OCI-LY1 (cell line): ENCODE measurements at regions not wholly inside any gene's neighbourhood (a gene's known extent, or its start where the extent isn't known, plus 50 kb on each side); places are given as distances from the start of the nearest gene placed in this dataset.

Experiments used
- H2AFZ ChIP-seq: fragments of 200-600 bp; sonication (generic), shearing (Covaris generic); 2 replicates; pipeline ENCODE4 v1.6.0; 2014; ENCODE audit warnings: antibody characterized with exemption, mild to moderate bottlenecking, low read length
- H3F3A ChIP-seq: fragments of 200-600 bp; sonication (generic), shearing (Covaris generic); 2 replicates; pipeline ENCODE4 v1.6.0; 2014; ENCODE audit warnings: mild to moderate bottlenecking, antibody characterized with exemption, low read length, moderate library complexity; ENCODE audit not compliant: insufficient read depth
- H3K27ac ChIP-seq: fragments of 200-600 bp; sonication (generic); 2 replicates; pipeline ENCODE4 v1.5.1; 2014; ENCODE audit warnings: low read length, mixed run types, mild to moderate bottlenecking, low read depth; ENCODE audit not compliant: poor library complexity, severe bottlenecking
- H3K27me3 ChIP-seq: fragments of 200-600 bp; sonication (generic); 2 replicates; pipeline ENCODE4 v1.6.0; 2014; ENCODE audit warnings: antibody characterized with exemption, mild to moderate bottlenecking, low read length, moderate library complexity; ENCODE audit not compliant: insufficient read depth
- H3K36me3 ChIP-seq: fragments of 200-600 bp; sonication (generic); 2 replicates; pipeline ENCODE4 v1.6.1; 2014; ENCODE audit warnings: mild to moderate bottlenecking, antibody characterized with exemption, low read length, moderate library complexity, mixed read lengths; ENCODE audit not compliant: insufficient read depth
- H3K4me1 ChIP-seq: fragments of 200-600 bp; sonication (generic); 2 replicates; pipeline ENCODE4 v1.5.1; 2014; ENCODE audit warnings: mild to moderate bottlenecking, low read length, moderate library complexity; ENCODE audit not compliant: insufficient read depth, severe bottlenecking
- H3K4me2 ChIP-seq: fragments of 200-600 bp; sonication (generic), shearing (Covaris generic); 2 replicates; pipeline ENCODE4 v1.6.1; 2014; ENCODE audit warnings: low read length
- H3K4me3 ChIP-seq: fragments of 200-600 bp; sonication (generic); 2 replicates; pipeline ENCODE4 v1.5.1; 2014; ENCODE audit warnings: low read length, low read depth, mild to moderate bottlenecking, mixed read lengths; ENCODE audit not compliant: poor library complexity, severe bottlenecking
- H3K79me2 ChIP-seq: fragments of 200-600 bp; shearing (Covaris generic); 2 replicates; pipeline ENCODE4 v1.6.1; 2016; ENCODE audit warnings: mixed run types, low read length, mixed read lengths; ENCODE audit not compliant: insufficient read depth
- H3K9ac ChIP-seq: fragments of 200-600 bp; sonication (generic), shearing (Covaris generic); 2 replicates; pipeline ENCODE4 v1.6.1; 2014; ENCODE audit warnings: mild to moderate bottlenecking, low read length, mixed read lengths
- H3K9me2 ChIP-seq: fragments of 200-600 bp; sonication (generic), shearing (Covaris generic); 2 replicates; pipeline ENCODE4 v1.6.1; 2014; ENCODE audit warnings: low read depth, mild to moderate bottlenecking, low read length, mixed read lengths
- H3K9me3 ChIP-seq: fragments of 200-600 bp; shearing (Covaris generic); 2 replicates; pipeline ENCODE4 v1.6.1; 2014; ENCODE audit warnings: low read length, mixed read lengths
- H4K20me1 ChIP-seq: fragments of 200-600 bp; sonication (generic), shearing (Covaris generic); 2 replicates; pipeline ENCODE4 v1.6.0; 2016; ENCODE audit warnings: mild to moderate bottlenecking, low read length; ENCODE audit not compliant: insufficient read depth
- CTCF ChIP-seq: fragments of 200-600 bp; sonication (generic), shearing (Covaris generic); IDR thresholded peaks from 2 replicates; pipeline ENCODE4 v1.5.1; 2017; ENCODE audit warnings: mild to moderate bottlenecking, antibody characterized with exemption, low read length, moderate library complexity, mixed read lengths
- EZH2 ChIP-seq: fragments of 200-600 bp; sonication (generic), shearing (Covaris generic); IDR thresholded peaks from 2 replicates; pipeline ENCODE4 v1.8.0; 2017; ENCODE audit warnings: borderline replicate concordance, mixed run types, mild to moderate bottlenecking, antibody characterized with exemption, low read length, moderate library complexity, mixed read lengths

- no peak overlapping the region for H2AFZ ChIP-seq
- no peaks in the 10 kb centered on the region for H4K20me1 ChIP-seq
- no peak overlapping the region for H3K27ac ChIP-seq
- no peaks in the 10 kb centered on the region for H3K4me1 ChIP-seq
- H3K9me3 ChIP-seq: no peaks in the 10 kb centered on the region
- H3K27me3 ChIP-seq: no peaks in the 10 kb centered on the region
- no peak for TF ChIP-seq EZH2
- TF ChIP-seq CTCF: no peak
- H3K4me3 ChIP-seq: no peak overlapping the region
- H3K36me3 ChIP-seq: no peaks in the 10 kb centered on the region
- no peaks in the 10 kb centered on the region for H3K79me2 ChIP-seq
- no peaks in the 10 kb centered on the region for H3K9me2 ChIP-seq
- no peaks in the 10 kb centered on the region for H3F3A ChIP-seq
- H3K9ac ChIP-seq: no peak overlapping the region
- no peak overlapping the region for H3K4me2 ChIP-seq
Observed at GRCh38 chr11:91257667-91258066, 967.0 kb upstream of the FAT3 start.

- TF ChIP-seq EZH2: no peak
- TF ChIP-seq CTCF: peak; percentile 76
- Histone ChIP-seq H2AFZ (no peak overlapping the region), H3K9ac (no peak overlapping the region), H3K36me3 (no peaks in the 10 kb centered on the region), H3K27me3 (no peaks in the 10 kb centered on the region), H3K79me2 (no peaks in the 10 kb centered on the region), H3F3A (no peaks in the 10 kb centered on the region), H3K4me1 (no peaks in the 10 kb centered on the region), H3K9me3 (no peaks in the 10 kb centered on the region), H3K27ac (no peak overlapping the region), H4K20me1 (no peaks in the 10 kb centered on the region), H3K4me2 (no peak overlapping the region), H3K4me3 (no peak overlapping the region), H3K9me2 (no peaks in the 10 kb centered on the region)
Observed at GRCh38 chr11:91248199-91248807, 976.3 kb upstream of the FAT3 start.

GRCh38 chr11:91247009-91247735, 977.4 kb upstream of the FAT3 start:
- Histone ChIP-seq H3K4me2 (no peak overlapping the region), H3K79me2 (no peaks in the 10 kb centered on the region), H3K27ac (no peak overlapping the region), H3F3A (no peaks in the 10 kb centered on the region), H3K36me3 (no peaks in the 10 kb centered on the region), H3K27me3 (no peaks in the 10 kb centered on the region), H3K9me2 (no peaks in the 10 kb centered on the region), H3K9me3 (no peaks in the 10 kb centered on the region), H3K4me1 (no peaks in the 10 kb centered on the region), H4K20me1 (no peaks in the 10 kb centered on the region), H2AFZ (no peak overlapping the region), H3K4me3 (no peak overlapping the region), H3K9ac (no peak overlapping the region)
- no peak for TF ChIP-seq CTCF
